Trophoblast cell (in vitro differentiated cells and primary cell): ENCODE measurements at regions not wholly inside any gene's neighbourhood (a gene's known extent, or its start where the extent isn't known, plus 50 kb on each side); places are given as distances from the start of the nearest gene placed in this dataset.

ENCODE experiments used
- DNase-seq, 2 donors: peaks; one replicate each; pipeline ENCODE4 v3.0.0-alpha.2; 2016
- H2AFZ ChIP-seq: 2 replicates; pipeline ENCODE4 v1.6.1; 2013; ENCODE audit warnings: low read length, moderate library complexity, mild to moderate bottlenecking; ENCODE audit not compliant: insufficient read depth, poor library complexity
- H2AK5ac ChIP-seq: 2 replicates; pipeline ENCODE4 v1.6.1; 2013; ENCODE audit warnings: mild to moderate bottlenecking, low read length
- H2BK120ac ChIP-seq: 2 replicates; pipeline ENCODE4 v1.6.1; 2013; ENCODE audit warnings: low read length, mild to moderate bottlenecking, moderate library complexity; ENCODE audit not compliant: insufficient read depth, poor library complexity
- H2BK12ac ChIP-seq: 2 replicates; pipeline ENCODE4 v1.6.1; 2013; ENCODE audit warnings: mild to moderate bottlenecking, low read length, moderate library complexity
- H2BK5ac ChIP-seq: 2 replicates; pipeline ENCODE4 v1.6.1; 2013; ENCODE audit warnings: low read length, low read depth, moderate library complexity, mild to moderate bottlenecking; ENCODE audit not compliant: poor library complexity
- H3K14ac ChIP-seq: 2 replicates; pipeline ENCODE4 v1.6.1; 2013; ENCODE audit warnings: mild to moderate bottlenecking, low read length
- H3K18ac ChIP-seq: 2 replicates; pipeline ENCODE4 v1.6.1; 2013; ENCODE audit warnings: mild to moderate bottlenecking, low read length
- H3K23ac ChIP-seq: 2 replicates; pipeline ENCODE4 v1.6.1; 2013; ENCODE audit warnings: low read length
- H3K27ac ChIP-seq: 2 replicates; pipeline ENCODE4 v1.5.1; 2013; ENCODE audit warnings: low read depth, mild to moderate bottlenecking, inconsistent platforms, low read length, moderate library complexity
- H3K27me3 ChIP-seq: 2 replicates; pipeline ENCODE4 v1.6.1; 2013; ENCODE audit warnings: inconsistent platforms, mild to moderate bottlenecking, low read length, moderate library complexity; ENCODE audit not compliant: insufficient read depth
- H3K36me3 ChIP-seq, 2 experiments: 1 replicate in 1 of 2; 2 replicates in 1 of 2; pipeline ENCODE4 v1.6.1; 2013; ENCODE audit warnings: low read length in 2 of 2, mild to moderate bottlenecking in 2 of 2, moderate library complexity in 1 of 2; ENCODE audit not compliant: insufficient read depth in 2 of 2, control insufficient read depth in 1 of 2
- H3K4ac ChIP-seq: 2 replicates; pipeline ENCODE4 v1.6.1; 2013; ENCODE audit warnings: low read depth, mild to moderate bottlenecking, low read length, moderate library complexity
- H3K4me1 ChIP-seq, 2 experiments: 1 replicate in 1 of 2; 2 replicates in 1 of 2; pipeline ENCODE4 v1.6.1; 2013; ENCODE audit warnings: low read length in 2 of 2, mild to moderate bottlenecking in 2 of 2, moderate library complexity in 1 of 2; ENCODE audit not compliant: insufficient read depth in 2 of 2, control insufficient read depth in 1 of 2
- H3K4me2 ChIP-seq: 2 replicates; pipeline ENCODE4 v1.6.1; 2013; ENCODE audit warnings: inconsistent platforms, mild to moderate bottlenecking, low read length, moderate library complexity
- H3K4me3 ChIP-seq: 2 replicates; pipeline ENCODE4 v1.5.1; 2013; ENCODE audit warnings: mild to moderate bottlenecking, low read depth, low read length, inconsistent platforms
- H3K79me1 ChIP-seq: one replicate; pipeline ENCODE4 v1.6.1; 2013; ENCODE audit warnings: low read length
- H3K79me2 ChIP-seq: 2 replicates; pipeline ENCODE4 v1.6.1; 2013; ENCODE audit warnings: low read length, mild to moderate bottlenecking; ENCODE audit not compliant: control insufficient read depth, insufficient read depth, poor library complexity
- H3K9ac ChIP-seq: 2 replicates; pipeline ENCODE4 v1.6.1; 2013; ENCODE audit warnings: mild to moderate bottlenecking, low read length
- H3K9me3 ChIP-seq: 2 replicates; pipeline ENCODE4 v1.6.1; 2013; ENCODE audit warnings: low read depth, mild to moderate bottlenecking, control low read depth, inconsistent platforms, low read length; ENCODE audit not compliant: insufficient read depth
- H4K12ac ChIP-seq: 2 replicates; pipeline ENCODE4 v1.6.1; 2013; ENCODE audit warnings: low read depth, mild to moderate bottlenecking, low read length, moderate library complexity
- H4K8ac ChIP-seq: 2 replicates; pipeline ENCODE4 v1.6.1; 2013; ENCODE audit warnings: low read depth, mild to moderate bottlenecking, low read length, moderate library complexity
- H4K91ac ChIP-seq: one replicate; pipeline ENCODE4 v1.6.1; 2013; ENCODE audit warnings: low read depth, mild to moderate bottlenecking, low read length, moderate library complexity
- WGBS: extraction: QIAGEN DNeasy Blood & Tissue Kit; methylation state at CpG from one replicate; pipeline ENCODE4 v1.1.7; 2013; ENCODE audit warnings: missing lambda C conversion rate; ENCODE audit not compliant: insufficient read length, insufficient coverage; ENCODE audit errors: extremely low coverage; 5-methylcytosine and 5-hydroxymethylcytosine counted together

DNA sequence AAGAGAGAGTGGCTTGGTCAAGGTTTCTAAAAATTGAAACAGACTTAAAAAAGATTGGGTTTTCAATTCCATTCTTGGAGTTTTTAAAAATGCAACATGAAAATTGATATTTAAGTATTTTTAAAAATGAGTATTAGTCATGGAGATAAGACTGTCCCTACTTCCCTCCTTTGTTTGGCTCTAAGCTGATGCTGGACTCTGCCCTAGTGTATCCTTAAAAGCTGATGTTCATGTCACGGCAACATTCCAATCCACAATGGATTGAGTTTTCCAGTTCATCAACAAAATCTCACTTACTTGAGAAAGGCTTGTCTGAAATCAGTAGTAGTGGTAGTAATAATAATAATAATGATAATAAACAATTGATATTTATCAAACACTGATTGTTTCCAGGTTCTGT, 119.0 kb upstream of the SLC38A2 start:
- H3K18ac ChIP-seq: no peak overlapping the region
- peaks cover 7% of the 10 kb centered on the region for H3K79me1 ChIP-seq
- no peak overlapping the region for H3K4ac ChIP-seq
- WGBS: no CpG with 5 or more reads among the region's 1 CpG
- no peak overlapping the region for H2AK5ac ChIP-seq
- no peak overlapping the region for H4K8ac ChIP-seq
- H2BK120ac ChIP-seq: peak overlapping the region; percentile 53
- no peak for DNase-seq
- no peaks in the 10 kb centered on the region for H3K27me3 ChIP-seq
- no peaks in the 10 kb centered on the region for H3K79me2 ChIP-seq
- no peaks in the 10 kb centered on the region for H3K36me3 ChIP-seq
- no peak overlapping the region for H3K27ac ChIP-seq
- no peak overlapping the region for H2AFZ ChIP-seq
- no peak overlapping the region for H3K4me3 ChIP-seq
- H3K14ac ChIP-seq: no peak overlapping the region
- no peak overlapping the region for H2BK5ac ChIP-seq
- no peak overlapping the region for H4K91ac ChIP-seq
- no peak overlapping the region for H3K23ac ChIP-seq
- no peak overlapping the region for H3K4me2 ChIP-seq
- H3K9me3 ChIP-seq: no peaks in the 10 kb centered on the region
- no peak overlapping the region for H3K9ac ChIP-seq
- peaks cover 0 to 4% of the 10 kb centered on the region in 2 experiments for H3K4me1 ChIP-seq
- no peak overlapping the region for H2BK12ac ChIP-seq
- no peak overlapping the region for H4K12ac ChIP-seq

DNA sequence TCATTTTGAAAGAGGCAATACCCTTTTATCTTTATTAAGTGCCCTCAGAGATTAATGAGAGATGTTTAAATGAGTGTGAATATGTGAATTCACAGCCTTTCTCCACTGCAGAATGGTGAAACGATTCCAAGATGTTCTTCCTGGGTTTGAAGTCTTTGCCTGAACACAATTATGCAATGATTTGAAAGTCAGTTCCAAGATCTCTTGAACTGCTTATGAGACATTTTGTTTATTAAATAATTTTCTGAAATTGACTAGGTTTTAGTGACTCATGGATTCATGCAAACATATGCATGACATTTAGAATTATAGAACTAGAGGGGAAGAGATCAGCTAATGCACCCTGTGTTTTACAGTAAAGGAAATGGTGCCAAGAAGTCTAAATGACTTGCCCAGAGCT, 118.1 kb upstream of the SLC38A2 start:
- Histone ChIP-seq H2AK5ac (no peak overlapping the region), H3K4me2 (no peak overlapping the region), H3K27me3 (no peaks in the 10 kb centered on the region), H3K4ac (no peak overlapping the region), H2BK120ac (no peak overlapping the region), H2BK5ac (no peak overlapping the region), H3K9me3 (no peaks in the 10 kb centered on the region), H3K27ac (no peak overlapping the region), H3K4me1 (peaks cover 0 to 4% of the 10 kb centered on the region in 2 experiments), H3K18ac (no peak overlapping the region), H3K36me3 (no peaks in the 10 kb centered on the region), H3K14ac (no peak overlapping the region), H3K79me1 (peaks cover 7% of the 10 kb centered on the region), H2AFZ (no peak overlapping the region), H4K8ac (no peak overlapping the region), H2BK12ac (no peak overlapping the region), H3K9ac (no peak overlapping the region), H4K91ac (no peak overlapping the region), H3K4me3 (no peak overlapping the region), H3K23ac (no peak overlapping the region), H4K12ac (no peak overlapping the region), H3K79me2 (no peaks in the 10 kb centered on the region)
- no CpG with 5 or more reads among the region's 1 CpG for WGBS
- DNase-seq: no peak

DNA sequence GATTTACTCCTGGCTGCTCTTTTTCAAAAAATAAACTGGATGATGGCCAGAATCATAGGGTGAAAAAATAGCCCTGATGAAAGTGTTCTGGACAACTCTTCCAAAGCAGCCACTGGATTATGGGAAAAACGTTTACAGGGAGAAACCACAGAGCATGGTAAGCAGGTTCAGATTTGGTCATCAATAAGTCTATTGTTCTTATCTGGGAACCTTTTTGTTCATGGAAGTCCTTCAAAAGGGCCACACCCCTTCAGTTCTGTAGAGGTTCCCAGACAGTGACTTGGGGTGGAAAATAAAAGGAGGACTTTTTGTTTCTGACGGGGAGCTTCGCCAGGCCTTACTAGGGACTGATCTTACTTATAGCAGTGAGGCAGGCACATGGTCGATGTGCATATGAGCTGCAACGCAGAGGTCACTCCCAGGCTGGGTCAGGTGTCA, 117.4 kb upstream of the SLC38A2 start:
- H2BK5ac ChIP-seq: no peak overlapping the region
- no peak overlapping the region for H4K8ac ChIP-seq
- no peaks in the 10 kb centered on the region for H3K79me2 ChIP-seq
- H3K36me3 ChIP-seq: no peaks in the 10 kb centered on the region
- H2BK12ac ChIP-seq: no peak overlapping the region
- H3K9me3 ChIP-seq: no peaks in the 10 kb centered on the region
- H3K14ac ChIP-seq: no peak overlapping the region
- no peak overlapping the region for H2BK120ac ChIP-seq
- no peak overlapping the region for H4K12ac ChIP-seq
- H4K91ac ChIP-seq: no peak overlapping the region
- no peak overlapping the region for H3K4me3 ChIP-seq
- no peak overlapping the region for H3K27ac ChIP-seq
- no peak overlapping the region for H2AK5ac ChIP-seq
- no peak overlapping the region for H3K9ac ChIP-seq
- no peak overlapping the region for H3K4me2 ChIP-seq
- H3K23ac ChIP-seq: no peak overlapping the region
- DNase-seq: no peak
- WGBS: no CpG with 5 or more reads among the region's 5 CpGs
- H3K18ac ChIP-seq: no peak overlapping the region
- peaks cover 5% of the 10 kb centered on the region for H3K79me1 ChIP-seq
- H3K4me1 ChIP-seq: peaks cover 0 to 4% of the 10 kb centered on the region in 2 experiments
- H2AFZ ChIP-seq: no peak overlapping the region
- no peak overlapping the region for H3K4ac ChIP-seq
- H3K27me3 ChIP-seq: no peaks in the 10 kb centered on the region

DNA sequence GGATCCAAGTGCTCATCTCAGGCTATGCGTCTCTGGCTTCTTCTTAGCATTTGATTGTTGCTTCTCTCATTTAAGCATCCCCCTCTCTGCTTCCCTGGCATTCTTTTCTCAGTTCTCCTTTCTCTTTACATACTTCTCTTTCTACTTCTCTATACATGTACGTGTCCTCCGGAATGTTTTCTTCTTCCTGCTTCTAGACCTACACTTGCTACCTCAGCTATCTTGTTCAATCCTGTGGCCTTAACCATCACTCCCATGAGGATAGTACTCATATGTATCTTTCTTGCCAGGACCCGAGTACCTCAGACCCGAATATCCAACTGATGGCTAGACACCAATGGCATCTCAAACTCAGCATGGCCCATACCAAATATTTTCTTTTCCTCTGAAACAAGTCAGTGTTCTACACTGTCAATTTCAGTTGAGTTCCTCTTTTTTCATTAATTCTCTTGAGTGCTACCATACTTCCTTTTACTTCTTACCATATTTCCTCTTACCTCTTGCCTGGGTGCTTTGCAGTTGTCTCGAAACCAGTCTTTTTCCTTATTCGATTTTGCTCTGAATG, 115.1 kb upstream of the SLC38A2 start:
- Histone ChIP-seq H2BK12ac (no peak overlapping the region), H3K9ac (no peak overlapping the region), H3K9me3 (no peaks in the 10 kb centered on the region), H3K36me3 (no peaks in the 10 kb centered on the region), H2BK5ac (no peak overlapping the region), H2AK5ac (no peak overlapping the region), H2BK120ac (no peak overlapping the region), H3K18ac (no peak overlapping the region), H3K79me1 (peaks cover 2% of the 10 kb centered on the region), H4K8ac (no peak overlapping the region), H3K79me2 (no peaks in the 10 kb centered on the region), H3K27ac (no peak overlapping the region), H3K4me1 (peaks cover 0 to 2% of the 10 kb centered on the region in 2 experiments), H4K91ac (no peak overlapping the region), H2AFZ (no peak overlapping the region), H3K4me2 (no peak overlapping the region), H3K23ac (no peak overlapping the region), H3K4me3 (no peak overlapping the region), H3K27me3 (no peaks in the 10 kb centered on the region), H3K14ac (no peak overlapping the region), H4K12ac (no peak overlapping the region), H3K4ac (no peak overlapping the region)
- no peak for DNase-seq
- WGBS: no CpG with 5 or more reads among the region's 7 CpGs
